ENCODE measurements at regions not wholly inside any gene's neighbourhood (a gene's known extent, or its start where the extent isn't known, plus 50 kb on each side); places are given as distances from the start of the nearest gene placed in this dataset.
A peak's percentile ranks its signal among the peaks of the same experiment; 100 is the strongest.
"Not testable (repeated sequence)": the region's sequence is repeated elsewhere in the genome, so short reads cannot be mapped to it uniquely, and the experiment has no call there.

DNA sequence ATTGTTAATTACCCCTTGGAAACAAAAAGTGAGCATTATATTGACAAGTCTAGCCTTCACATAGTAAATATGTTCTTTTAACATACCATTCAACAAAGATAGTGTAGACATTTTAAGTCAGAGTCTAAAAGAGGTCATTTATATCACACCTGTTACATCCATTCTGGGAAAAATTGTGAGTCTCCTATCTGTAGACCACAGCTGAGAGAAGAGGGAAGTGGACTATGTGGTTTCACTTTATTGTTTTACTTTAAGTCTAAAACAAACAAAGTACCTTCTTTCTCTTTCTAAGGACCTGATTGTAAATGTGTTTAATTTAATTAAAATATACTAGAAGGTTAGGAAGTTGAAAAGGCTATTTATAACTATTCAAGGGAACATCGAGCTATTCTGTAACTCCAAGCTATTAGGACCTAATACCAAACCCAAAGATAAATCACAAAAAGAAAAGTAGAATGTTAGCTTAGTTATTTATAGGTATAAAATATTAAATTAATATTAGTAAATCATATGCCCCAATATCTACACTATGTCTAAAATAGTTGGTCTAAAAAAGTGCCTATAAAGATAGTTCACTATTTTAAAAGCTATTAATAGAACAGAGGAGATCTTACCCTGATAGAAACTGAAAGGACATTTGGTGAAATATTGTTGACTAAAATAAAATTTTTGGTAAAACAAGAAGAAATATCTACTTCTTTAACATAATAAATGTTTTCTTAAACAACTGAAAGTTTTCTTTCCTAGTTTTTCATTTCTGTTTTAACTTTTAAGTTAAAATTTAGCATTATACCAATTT lies 134.9 kb downstream of the TMEM167A start:
- ATAC-seq (no peak), DNase-seq (no peak)
- TF ChIP-seq, protein P1, sequence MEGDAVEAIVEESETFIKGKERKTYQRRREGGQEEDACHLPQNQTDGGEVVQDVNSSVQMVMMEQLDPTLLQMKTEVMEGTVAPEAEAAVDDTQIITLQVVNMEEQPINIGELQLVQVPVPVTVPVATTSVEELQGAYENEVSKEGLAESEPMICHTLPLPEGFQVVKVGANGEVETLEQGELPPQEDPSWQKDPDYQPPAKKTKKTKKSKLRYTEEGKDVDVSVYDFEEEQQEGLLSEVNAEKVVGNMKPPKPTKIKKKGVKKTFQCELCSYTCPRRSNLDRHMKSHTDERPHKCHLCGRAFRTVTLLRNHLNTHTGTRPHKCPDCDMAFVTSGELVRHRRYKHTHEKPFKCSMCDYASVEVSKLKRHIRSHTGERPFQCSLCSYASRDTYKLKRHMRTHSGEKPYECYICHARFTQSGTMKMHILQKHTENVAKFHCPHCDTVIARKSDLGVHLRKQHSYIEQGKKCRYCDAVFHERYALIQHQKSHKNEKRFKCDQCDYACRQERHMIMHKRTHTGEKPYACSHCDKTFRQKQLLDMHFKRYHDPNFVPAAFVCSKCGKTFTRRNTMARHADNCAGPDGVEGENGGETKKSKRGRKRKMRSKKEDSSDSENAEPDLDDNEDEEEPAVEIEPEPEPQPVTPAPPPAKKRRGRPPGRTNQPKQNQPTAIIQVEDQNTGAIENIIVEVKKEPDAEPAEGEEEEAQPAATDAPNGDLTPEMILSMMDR (IDR thresholded peaks at IDR 0.05), result no peak
- TF ChIP-seq POLR2A (IDR thresholded peaks at IDR 0.05), result no peak
- intact Hi-C loops (cut with DNase I), result no loop called here
- Histone ChIP-seq H3K4me3 (no peak overlapping the region), H3K4me1 (no peaks in the 10 kb centered on the region), H3K27ac (no peak overlapping the region), H3K9me3 (peaks cover 0 to 9% (median 0%) of the 10 kb centered on the region in 12 donors), H3K27me3 (no peaks in the 10 kb centered on the region), H3K36me3 (no peaks in the 10 kb centered on the region)
- whole genome bisulfite sequencing, 4 donors, result 47 to 64% (median 60%) methylated on average over 1 of the region's 1 CpG

DNA sequence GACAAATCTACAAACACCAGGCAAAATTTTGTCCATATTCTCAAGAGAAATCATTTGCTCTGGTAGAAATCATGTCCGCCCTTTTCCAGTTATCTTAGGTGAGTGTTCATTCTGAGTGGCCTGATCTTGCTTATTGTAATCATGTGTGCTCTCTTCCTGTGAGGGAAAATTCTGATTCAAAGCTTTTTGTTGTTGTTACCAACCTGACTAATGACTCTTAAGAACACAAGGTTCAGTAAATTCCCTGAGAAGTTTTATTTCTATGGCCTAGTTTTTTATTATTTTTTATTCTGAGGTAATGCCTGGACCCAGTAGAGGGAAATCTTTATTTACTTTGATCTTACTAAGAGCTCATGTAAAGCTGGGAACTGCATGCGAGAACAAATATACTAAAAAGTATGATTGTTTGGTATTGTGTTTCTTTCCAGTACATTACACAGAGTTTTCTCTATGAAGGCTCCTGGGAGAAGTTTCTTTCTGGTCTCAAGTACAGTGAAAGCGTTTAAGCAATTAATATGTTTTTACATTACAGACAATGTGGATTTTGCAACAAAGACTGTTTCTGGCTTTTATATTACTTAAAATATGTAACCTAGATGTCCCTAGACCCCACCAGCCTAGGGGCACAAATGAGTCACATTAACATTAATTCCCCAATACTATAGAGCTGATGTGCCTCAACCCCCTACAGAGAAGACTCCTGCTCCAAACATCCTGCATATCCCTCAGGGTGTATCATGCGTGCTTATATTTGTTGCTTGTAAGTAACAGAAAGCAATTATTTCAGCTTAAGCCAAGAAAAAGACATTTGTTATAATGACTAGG lies 138.1 kb downstream of the TMEM167A start:
- no peak for DNase-seq
- 57 to 82% (median 81%) methylated on average over 4 of the region's 4 CpGs for WGBS, 4 donors
- TF ChIP-seq, protein P1 (IDR thresholded peaks at IDR 0.05), result no peak
- TF ChIP-seq POLR2A (IDR thresholded peaks at IDR 0.05), result no peak
- H3K27me3 ChIP-seq, result no peaks in the 10 kb centered on the region
- H3K4me3 ChIP-seq, result no peak overlapping the region
- intact Hi-C loops (cut with DNase I), result no loop called here
- H3K4me1 ChIP-seq, result no peaks in the 10 kb centered on the region
- H3K36me3 ChIP-seq, result no peaks in the 10 kb centered on the region
- no peak for ATAC-seq
- H3K27ac ChIP-seq, result no peak overlapping the region
- peaks cover 0 to 2% (median 0%) of the 10 kb centered on the region in 12 donors for H3K9me3 ChIP-seq

DNA sequence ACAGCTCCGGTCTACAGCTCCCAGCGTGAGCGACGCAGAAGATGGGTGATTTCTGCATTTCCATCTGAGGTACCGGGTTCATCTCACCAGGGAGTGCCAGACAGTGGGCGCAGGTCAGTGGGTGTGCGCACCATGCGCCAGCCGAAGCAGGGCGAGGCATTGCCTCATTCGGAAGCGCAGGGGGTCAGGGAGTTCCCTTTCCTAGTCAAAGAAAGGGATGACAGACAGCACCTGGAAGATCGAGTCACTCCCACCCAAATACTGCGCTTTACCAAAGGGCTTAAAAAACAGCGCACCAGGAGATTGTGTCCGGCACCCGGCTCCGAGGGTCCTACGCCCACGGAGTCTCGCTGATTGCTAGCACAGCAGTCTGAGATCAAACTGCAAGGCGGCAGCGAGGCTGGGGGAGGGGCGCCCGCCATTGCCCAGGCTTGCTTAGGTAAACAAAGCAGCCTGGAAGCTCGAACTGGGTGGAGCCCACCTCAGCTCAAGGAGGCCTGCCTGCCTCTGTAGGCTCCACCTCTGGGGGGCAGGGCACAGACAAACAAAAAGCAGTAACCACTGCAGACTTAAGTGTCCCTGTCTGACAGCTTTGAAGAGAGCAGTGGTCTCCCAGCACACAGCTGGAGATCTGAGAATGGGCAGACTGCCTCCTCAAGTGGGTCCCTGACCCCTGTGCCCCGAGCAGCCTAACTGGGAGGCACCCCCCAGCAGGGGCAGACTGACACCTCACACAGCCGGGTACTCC lies 144.5 kb downstream of the TMEM167A start:
- H3K27me3 ChIP-seq; DNase-seq; H3K36me3 ChIP-seq; H3K27ac ChIP-seq; H3K9me3 ChIP-seq; ATAC-seq; intact Hi-C loops (cut with DNase I); H3K4me3 ChIP-seq: not testable (repeated sequence)
- WGBS, 4 donors, result 80 to 89% (median 83%) methylated on average over 27 to 28 of the region's 28 CpGs
- peaks cover 0 to 12% (median 0%) of the 10 kb centered on the region in 12 donors for H3K4me1 ChIP-seq

DNA sequence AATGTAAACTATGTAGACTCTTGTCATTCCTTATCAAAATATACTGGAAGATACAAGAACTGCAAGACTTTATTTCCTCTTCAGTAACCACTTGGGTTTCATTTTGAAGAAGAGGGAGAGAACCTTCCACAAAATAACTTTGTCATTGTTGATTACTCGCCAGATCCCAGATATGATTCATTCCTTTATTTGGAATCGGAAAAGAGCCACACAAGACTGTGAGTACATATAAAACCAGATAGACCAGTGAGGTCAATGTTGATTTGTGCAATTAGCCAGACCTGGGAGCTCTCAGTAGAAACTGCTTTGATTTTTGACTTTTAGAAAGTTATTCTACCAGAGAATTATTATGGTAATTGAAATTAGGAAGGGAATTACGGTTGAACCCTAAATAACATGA lies 146.1 kb downstream of the TMEM167A start:
- H3K36me3 ChIP-seq, result no peaks in the 10 kb centered on the region
- peak overlapping the region in 1 of 12 donors; percentile 34 for H3K27ac ChIP-seq
- no peaks in the 10 kb centered on the region for H3K27me3 ChIP-seq
- no peak for DNase-seq
- no peaks in the 10 kb centered on the region for H3K9me3 ChIP-seq
- H3K4me1 ChIP-seq, result peaks cover 0 to 12% (median 0%) of the 10 kb centered on the region in 12 donors
- WGBS, 4 donors, result 64 to 79% (median 74%) methylated on average over 3 of the region's 3 CpGs
- H3K4me3 ChIP-seq, result no peak overlapping the region
- TF ChIP-seq, protein P1 (IDR thresholded peaks at IDR 0.05), result no peak
- TF ChIP-seq POLR2A (IDR thresholded peaks at IDR 0.05), result no peak
- peak in 2 of 4 donors; percentile 34 to 60 for ATAC-seq
- intact Hi-C loops (cut with DNase I), result no loop called here
